Mucosa of rectum (tissue), 2 donors: ENCODE measurements at regions not wholly inside any gene's neighbourhood (a gene's known extent, or its start where the extent isn't known, plus 50 kb on each side); places are given as distances from the start of the nearest gene placed in this dataset.

Experiments
- H3K27ac ChIP-seq, 2 donors: one replicate each; pipeline ENCODE4 v1.7.0; 2013; ENCODE audit warnings: inconsistent platforms in 2 of 2, low read depth in 2 of 2, low read length in 2 of 2
- H3K27me3 ChIP-seq, 2 donors: one replicate each; pipeline ENCODE4 v1.7.0; 2013; ENCODE audit warnings: low read length in 2 of 2; ENCODE audit not compliant: control insufficient read depth in 2 of 2, insufficient read depth in 2 of 2
- H3K36me3 ChIP-seq, 2 donors: one replicate each; pipeline ENCODE4 v1.7.0; 2013; ENCODE audit warnings: low read length in 2 of 2; ENCODE audit not compliant: control insufficient read depth in 2 of 2, insufficient read depth in 2 of 2
- H3K4me1 ChIP-seq, 2 donors: one replicate each; pipeline ENCODE4 v1.7.0; 2013; ENCODE audit warnings: low read length in 2 of 2, mild to moderate bottlenecking in 1 of 2; ENCODE audit not compliant: control insufficient read depth in 2 of 2, insufficient read depth in 2 of 2
- H3K4me3 ChIP-seq, 2 donors: one replicate each; pipeline ENCODE4 v1.7.0; 2013; ENCODE audit warnings: low read length in 2 of 2
- H3K9ac ChIP-seq, 2 donors: one replicate each; pipeline ENCODE4 v1.7.0; 2013; ENCODE audit warnings: low read length in 2 of 2, low read depth in 1 of 2, mild to moderate bottlenecking in 1 of 2
- H3K9me3 ChIP-seq, 2 donors: one replicate each; pipeline ENCODE4 v1.7.0; 2013; ENCODE audit warnings: low read length in 2 of 2; ENCODE audit not compliant: control insufficient read depth in 2 of 2
- donor health status: healthy.
- donor health status: Normal muscosa, but diverticular disease.

DNA sequence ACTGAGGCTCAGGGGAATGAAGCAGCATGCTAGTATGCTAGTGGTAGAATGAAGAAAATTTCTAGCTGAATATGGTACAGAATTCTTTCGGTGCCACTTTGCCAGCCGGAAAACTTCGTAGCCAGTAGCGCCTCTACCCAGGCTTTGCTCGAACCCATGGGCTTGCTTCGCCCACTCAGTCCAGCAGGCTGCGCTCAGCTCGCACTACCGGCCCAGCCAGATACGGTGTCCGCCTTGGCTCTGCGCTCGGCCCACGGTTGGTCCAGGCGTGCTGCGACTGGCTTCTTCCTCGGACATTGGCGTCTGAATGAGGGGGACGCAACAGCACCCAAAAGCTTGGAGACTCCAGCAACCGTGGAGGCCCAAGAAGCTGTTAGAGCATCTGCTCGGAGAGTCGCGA lies 372.5 kb upstream of the CDH8 start:
- Histone ChIP-seq H3K27me3 (no peaks in the 10 kb centered on the region), H3K9me3 (peaks cover 0 to 2% of the 10 kb centered on the region in 2 donors), H3K27ac (no peak overlapping the region), H3K9ac (no peak overlapping the region), H3K4me3 (no peak overlapping the region), H3K36me3 (no peaks in the 10 kb centered on the region), H3K4me1 (no peaks in the 10 kb centered on the region)

DNA sequence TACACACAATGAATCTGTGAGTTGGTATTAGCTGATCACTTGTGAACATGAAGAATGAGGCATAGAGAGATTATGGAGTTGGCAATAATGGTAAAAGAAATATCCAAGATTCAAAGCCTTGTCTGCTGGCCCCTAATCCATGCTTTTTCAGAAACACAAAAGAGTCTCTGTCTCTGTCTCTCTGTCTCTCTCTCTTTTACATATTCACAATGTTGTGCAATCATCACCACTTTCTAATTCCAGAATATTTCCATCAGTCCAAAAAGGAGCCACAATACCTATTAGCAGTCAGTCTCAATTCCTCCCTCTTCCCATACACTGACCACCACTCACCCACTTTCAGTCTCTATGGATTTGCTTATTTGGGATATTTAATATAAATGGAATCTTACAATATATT lies 370.1 kb upstream of the CDH8 start:
- no peaks in the 10 kb centered on the region for H3K4me1 ChIP-seq
- no peaks in the 10 kb centered on the region for H3K36me3 ChIP-seq
- H3K4me3 ChIP-seq = no peak overlapping the region
- H3K9ac ChIP-seq = no peak overlapping the region
- H3K9me3 ChIP-seq = peaks cover 0 to 2% of the 10 kb centered on the region in 2 donors
- no peak overlapping the region for H3K27ac ChIP-seq
- H3K27me3 ChIP-seq = no peaks in the 10 kb centered on the region

DNA sequence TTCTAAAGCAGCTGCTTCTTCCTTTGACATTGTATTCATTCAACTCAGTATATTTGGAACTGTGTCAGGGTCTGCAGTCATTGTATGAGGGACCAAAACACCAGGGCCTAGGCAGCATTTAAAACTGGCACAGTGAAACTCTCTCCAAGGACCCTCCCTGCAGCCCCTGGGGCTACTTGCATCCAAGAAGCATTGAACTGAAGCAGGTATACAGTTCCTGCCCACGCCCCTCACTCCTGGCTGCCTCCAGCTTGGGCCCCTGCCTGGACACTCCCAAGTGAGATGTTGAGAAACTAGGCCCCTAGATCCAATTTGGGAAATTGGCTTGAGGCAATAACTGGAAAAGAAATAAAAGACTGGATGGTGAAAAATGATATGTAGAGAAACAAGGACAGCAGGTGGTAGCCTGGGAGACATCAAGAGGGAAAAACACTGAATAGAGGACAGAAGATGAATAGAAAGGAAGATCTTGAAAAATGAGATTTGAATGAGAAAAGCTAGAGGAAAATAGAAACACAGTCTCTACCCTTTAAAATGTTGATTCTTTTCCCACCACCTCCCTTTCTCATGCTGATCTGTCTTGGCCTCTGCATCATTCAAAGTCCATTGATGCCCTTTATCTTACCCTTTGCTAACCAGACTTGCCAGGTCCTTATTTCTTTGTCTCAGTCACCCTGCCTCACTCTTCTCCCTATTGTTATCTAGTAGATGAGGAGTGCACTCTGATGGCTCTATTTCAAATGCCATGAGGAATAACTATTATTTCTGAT lies 368.8 kb upstream of the CDH8 start:
- H3K9me3 ChIP-seq = peaks cover 0 to 2% of the 10 kb centered on the region in 2 donors
- H3K27ac ChIP-seq = no peak overlapping the region
- H3K27me3 ChIP-seq = no peaks in the 10 kb centered on the region
- H3K9ac ChIP-seq = no peak overlapping the region
- no peaks in the 10 kb centered on the region for H3K4me1 ChIP-seq
- no peak overlapping the region for H3K4me3 ChIP-seq
- no peaks in the 10 kb centered on the region for H3K36me3 ChIP-seq

DNA sequence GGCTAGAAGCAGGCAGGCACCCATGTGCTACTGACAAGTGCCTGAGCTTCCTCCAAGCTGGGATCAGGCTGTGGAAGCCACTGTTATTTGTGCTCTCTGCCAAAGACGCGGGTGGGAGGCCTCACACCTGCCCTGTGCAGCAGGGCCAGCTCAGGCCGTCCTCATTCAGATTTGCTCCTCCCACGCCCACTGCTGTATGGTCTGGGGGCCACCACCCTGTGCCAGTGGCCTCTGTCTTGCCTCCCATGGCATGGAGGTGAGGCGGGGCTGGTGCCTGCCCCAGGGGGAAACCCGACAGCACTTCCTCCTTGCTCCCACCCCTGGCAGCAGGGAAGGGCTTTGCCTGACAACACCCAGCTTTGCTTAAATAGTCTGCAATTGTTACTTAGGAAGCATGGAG lies 356.5 kb upstream of the CDH8 start:
- H3K4me1 ChIP-seq = no peaks in the 10 kb centered on the region
- H3K36me3 ChIP-seq = no peaks in the 10 kb centered on the region
- no peak overlapping the region for H3K4me3 ChIP-seq
- peaks cover 0 to 2% of the 10 kb centered on the region in 2 donors for H3K9me3 ChIP-seq
- no peak overlapping the region for H3K27ac ChIP-seq
- H3K27me3 ChIP-seq = no peaks in the 10 kb centered on the region
- H3K9ac ChIP-seq = no peak overlapping the region

DNA sequence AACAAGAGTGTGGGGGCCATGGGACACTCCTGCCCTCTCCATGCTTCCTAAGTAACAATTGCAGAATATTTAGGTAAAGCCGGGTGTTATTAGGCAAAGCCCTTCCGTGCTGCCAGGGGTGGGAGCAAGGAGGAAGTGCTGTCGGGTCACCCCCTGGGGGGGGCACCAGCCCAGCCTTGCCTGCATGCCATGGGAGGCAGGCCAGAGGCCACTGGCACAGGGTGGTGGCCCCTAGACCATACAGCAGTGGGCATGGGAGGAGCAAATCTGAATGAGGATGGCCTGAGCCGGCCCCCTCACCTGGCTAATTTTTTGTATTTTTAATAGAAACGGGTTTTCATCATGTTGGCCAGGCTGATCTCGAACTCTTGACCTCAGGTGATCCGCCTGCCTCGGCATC lies 355.7 kb upstream of the CDH8 start:
- Histone ChIP-seq H3K9ac (no peak overlapping the region), H3K27me3 (no peaks in the 10 kb centered on the region), H3K4me3 (no peak overlapping the region), H3K27ac (no peak overlapping the region), H3K36me3 (no peaks in the 10 kb centered on the region), H3K9me3 (peaks cover 0 to 2% of the 10 kb centered on the region in 2 donors), H3K4me1 (no peaks in the 10 kb centered on the region)

DNA sequence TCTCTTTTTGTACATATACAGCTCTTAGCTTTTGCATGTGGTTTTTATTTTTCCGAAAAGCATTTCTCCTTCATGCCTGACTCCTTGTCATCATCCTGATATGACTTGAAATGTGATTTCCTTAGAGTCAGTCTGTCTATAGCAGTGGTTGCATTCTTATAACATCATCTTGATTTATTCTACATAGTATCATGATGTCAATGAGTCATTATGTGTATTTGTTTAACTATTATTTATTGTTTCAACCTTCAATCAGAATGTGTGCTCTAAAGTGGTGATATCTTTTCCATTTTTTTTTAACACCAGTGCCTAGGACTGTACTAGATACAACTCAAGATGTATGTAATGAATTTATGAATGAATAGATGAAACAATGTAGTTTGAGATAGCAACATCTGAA lies 354.9 kb upstream of the CDH8 start:
- peaks cover 0 to 2% of the 10 kb centered on the region in 2 donors for H3K9me3 ChIP-seq

DNA sequence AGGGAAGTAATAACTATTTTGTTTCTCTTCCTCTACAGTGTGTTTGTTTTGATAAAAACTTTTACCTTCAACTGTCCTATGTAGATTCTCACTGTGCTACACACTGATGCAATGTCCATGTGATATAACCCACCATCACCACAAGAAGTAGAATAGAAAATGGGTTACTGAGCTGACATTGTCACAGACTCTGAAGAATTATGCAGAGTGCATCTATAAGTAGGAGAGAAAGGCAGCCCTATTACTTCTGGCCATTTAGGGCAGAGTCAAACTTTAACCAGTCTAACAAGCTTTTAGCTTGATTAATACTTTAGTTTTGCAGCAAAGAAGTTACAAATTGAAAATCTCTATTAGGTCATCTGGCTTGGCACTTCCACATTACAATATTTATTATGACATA lies 354.0 kb upstream of the CDH8 start:
- no peaks in the 10 kb centered on the region for H3K36me3 ChIP-seq
- peaks cover 0 to 2% of the 10 kb centered on the region in 2 donors for H3K9me3 ChIP-seq
- no peaks in the 10 kb centered on the region for H3K27me3 ChIP-seq
- no peak overlapping the region for H3K27ac ChIP-seq
- H3K4me1 ChIP-seq = no peaks in the 10 kb centered on the region
- no peak overlapping the region for H3K9ac ChIP-seq
- no peak overlapping the region for H3K4me3 ChIP-seq

More for the DNA sequence above, 354.9 kb upstream of the CDH8 start:
- Histone ChIP-seq H3K36me3 (no peaks in the 10 kb centered on the region), H3K27ac (no peak overlapping the region), H3K9ac (no peak overlapping the region), H3K27me3 (no peaks in the 10 kb centered on the region), H3K4me1 (no peaks in the 10 kb centered on the region), H3K4me3 (no peak overlapping the region)

DNA sequence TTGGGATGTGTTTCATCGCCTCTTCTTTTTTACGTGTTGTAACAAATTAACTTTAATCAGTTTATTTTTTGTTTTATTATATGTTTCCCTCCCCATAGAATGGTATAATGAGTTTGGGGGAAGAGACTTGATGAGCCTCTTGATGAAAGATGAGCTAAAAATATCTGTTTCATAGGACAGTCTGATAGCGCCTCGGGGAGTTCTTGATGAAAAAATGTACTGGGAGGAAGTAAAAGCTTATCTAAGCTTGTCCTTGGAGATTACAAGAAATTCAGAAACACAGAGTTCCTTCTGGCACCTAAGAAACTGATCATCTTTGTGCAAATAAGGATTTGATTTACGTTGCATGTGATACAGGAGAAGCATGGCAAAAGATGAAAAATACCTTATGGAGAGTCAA lies 350.2 kb upstream of the CDH8 start:
- Histone ChIP-seq H3K27ac (no peak overlapping the region), H3K4me3 (no peak overlapping the region), H3K36me3 (no peaks in the 10 kb centered on the region), H3K4me1 (no peaks in the 10 kb centered on the region), H3K9me3 (peaks cover 0 to 2% of the 10 kb centered on the region in 2 donors), H3K27me3 (no peaks in the 10 kb centered on the region), H3K9ac (no peak overlapping the region)

DNA sequence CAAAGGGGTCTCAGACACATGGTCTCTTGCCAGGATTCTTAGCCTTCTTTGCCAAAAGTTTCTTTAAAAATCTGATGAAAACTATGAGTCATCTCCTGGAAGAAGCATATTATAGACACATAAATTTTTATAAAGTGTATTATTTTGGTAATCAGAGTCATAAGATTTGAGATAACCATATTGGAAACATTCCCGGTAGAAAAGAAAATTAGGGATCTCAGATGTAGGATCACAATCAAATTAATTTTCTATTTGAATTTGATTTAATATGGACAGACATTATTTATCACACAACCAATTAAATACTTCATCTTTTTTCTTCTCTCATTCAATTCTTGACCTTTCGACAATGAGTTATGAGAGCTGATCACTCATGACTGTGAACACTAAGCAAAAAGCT lies 347.7 kb upstream of the CDH8 start:
- H3K9ac ChIP-seq = no peak overlapping the region
- H3K9me3 ChIP-seq = peaks cover 0 to 2% of the 10 kb centered on the region in 2 donors
- H3K27me3 ChIP-seq = no peaks in the 10 kb centered on the region
- H3K36me3 ChIP-seq = no peaks in the 10 kb centered on the region
- no peak overlapping the region for H3K27ac ChIP-seq
- H3K4me1 ChIP-seq = no peaks in the 10 kb centered on the region
- no peak overlapping the region for H3K4me3 ChIP-seq

DNA sequence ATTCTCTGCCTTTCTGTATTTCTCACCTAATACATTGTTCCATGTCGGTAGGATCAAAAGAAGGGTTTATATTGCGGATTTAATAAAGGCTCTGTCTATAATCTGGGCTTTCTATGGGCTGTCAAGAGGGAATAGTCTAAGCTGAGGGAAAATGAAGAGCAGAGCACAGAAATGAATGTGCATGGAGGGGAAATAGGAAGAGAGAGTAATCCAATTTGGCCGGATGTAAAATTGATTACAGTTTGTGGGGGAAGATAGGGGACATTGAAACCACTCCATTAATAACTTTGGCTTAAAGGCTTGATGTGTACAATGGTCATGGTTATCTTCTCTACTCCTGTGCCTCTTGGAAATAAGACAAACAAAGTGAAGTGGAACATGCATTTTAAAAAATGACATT lies 334.2 kb upstream of the CDH8 start:
- Histone ChIP-seq H3K4me1 (no peaks in the 10 kb centered on the region), H3K27ac (no peak overlapping the region), H3K9ac (no peak overlapping the region), H3K4me3 (no peak overlapping the region), H3K9me3 (no peaks in the 10 kb centered on the region), H3K27me3 (no peaks in the 10 kb centered on the region), H3K36me3 (no peaks in the 10 kb centered on the region)
